RWPE1 (cell line): ENCODE measurements at regions not wholly inside any gene's neighbourhood (a gene's known extent, or its start where the extent isn't known, plus 50 kb on each side); places are given as distances from the start of the nearest gene placed in this dataset.
A peak's percentile ranks its signal among the peaks of the same experiment; 100 is the strongest.

ENCODE experiments used
- CTCF ChIA-PET: fragments of 350-600 bp; sonication (Branson Sonifier 250); formaldehyde crosslinking; extraction: SDS; loops from one replicate; lab custom pipeline; 2021; lab: Yijun Ruan, JAX
- POLR2A ChIA-PET: fragments of 400-600 bp; formaldehyde crosslinking; extraction: SDS; loops from one replicate; lab custom pipeline; 2020; ENCODE audit warnings: antibody characterized with exemption; ENCODE audit not compliant: low non-redundant PET; lab: Yijun Ruan, JAX
- DNase-seq: peaks from one replicate; pipeline ENCODE4 v3.0.0; 2012; ENCODE audit warnings: low spot score
- H3K27ac ChIP-seq: fragments of 450-650 bp; 2 replicates; pipeline ENCODE4 v1.5.1; 2017
- CTCF ChIP-seq: fragments of 450-650 bp; conservative IDR thresholded peaks from 2 replicates; pipeline ENCODE4 v1.5.1; 2017; ENCODE audit warnings: low read depth, mild to moderate bottlenecking

- TF ChIP-seq CTCF = no peak
- ChIA-PET CTCF (no interaction called here), POLR2A (no interaction called here)
These were observed 231.3 kb upstream of the SLCO3A1 start for GRCh38 chr15:91622235-91622634.

GRCh38 chr15:91622711-91623342 lies 230.7 kb upstream of the SLCO3A1 start:
- POLR2A ChIA-PET = no interaction called here
- no peak overlapping the region for H3K27ac ChIP-seq
- no peak for TF ChIP-seq CTCF
- CTCF ChIA-PET = no interaction called here
- DNase-seq = no peak

More at GRCh38 chr15:91622235-91622634, 231.3 kb upstream of the SLCO3A1 start:
- H3K27ac ChIP-seq = no peak overlapping the region
- no peak for DNase-seq

- CTCF ChIA-PET = interaction anchor here (0.6 to 0.7 kb wide), 2 partner anchors 27 to 136 kb away, joined by 3 read pairs; no protein-coding TSS in a partner anchor
- POLR2A ChIA-PET = no interaction called here
- TF ChIP-seq CTCF = no peak
- peak; percentile 11 for DNase-seq
- no peak overlapping the region for H3K27ac ChIP-seq
These were observed 229.0 kb upstream of the SLCO3A1 start for GRCh38 chr15:91624353-91624968.

GRCh38 chr15:91625506-91625905 lies 228.0 kb upstream of the SLCO3A1 start:
- ChIA-PET POLR2A (no interaction called here), CTCF (interaction anchor here (0.6 kb wide), 1 partner anchor 294 kb away, joined by 3 read pairs; no protein-coding TSS in a partner anchor)
- no peak for TF ChIP-seq CTCF
- peak; percentile 16 for DNase-seq
- H3K27ac ChIP-seq = no peak overlapping the region

- ChIA-PET POLR2A (no interaction called here), CTCF (interaction anchor here (0.5 kb wide), 1 partner anchor 33 kb away, joined by 3 read pairs; no protein-coding TSS in a partner anchor)
- DNase-seq = no peak
- no peak for TF ChIP-seq CTCF
- H3K27ac ChIP-seq = no peak overlapping the region
These were observed 225.8 kb upstream of the SLCO3A1 start for GRCh38 chr15:91627473-91628278.

- ChIA-PET CTCF (no interaction called here), POLR2A (no interaction called here)
- DNase-seq = no peak
- no peak for TF ChIP-seq CTCF
- no peak overlapping the region for H3K27ac ChIP-seq
These were observed 223.4 kb upstream of the SLCO3A1 start for GRCh38 chr15:91630090-91630489.
